Stimulated activated CD8-positive, alpha-beta memory T cell treated with anti-CD3 and anti-CD28 coated beads, Interleukin-15, amount 100 ng/mL, for 48 hours (primary cell): ENCODE measurements at regions not wholly inside any gene's neighbourhood (a gene's known extent, or its start where the extent isn't known, plus 50 kb on each side); places are given as distances from the start of the nearest gene placed in this dataset.
A peak's percentile ranks its signal among the peaks of the same experiment; 100 is the strongest.
"Not testable (repeated sequence)": the region's sequence is repeated elsewhere in the genome, so short reads cannot be mapped to it uniquely, and the experiment has no call there.

Experiments used
- DNase-seq, 2 donors: peaks; one replicate each; pipeline ENCODE4 v3.0.0-alpha.2; 2020; ENCODE audit warnings: low read depth in 2 of 2

DNA sequence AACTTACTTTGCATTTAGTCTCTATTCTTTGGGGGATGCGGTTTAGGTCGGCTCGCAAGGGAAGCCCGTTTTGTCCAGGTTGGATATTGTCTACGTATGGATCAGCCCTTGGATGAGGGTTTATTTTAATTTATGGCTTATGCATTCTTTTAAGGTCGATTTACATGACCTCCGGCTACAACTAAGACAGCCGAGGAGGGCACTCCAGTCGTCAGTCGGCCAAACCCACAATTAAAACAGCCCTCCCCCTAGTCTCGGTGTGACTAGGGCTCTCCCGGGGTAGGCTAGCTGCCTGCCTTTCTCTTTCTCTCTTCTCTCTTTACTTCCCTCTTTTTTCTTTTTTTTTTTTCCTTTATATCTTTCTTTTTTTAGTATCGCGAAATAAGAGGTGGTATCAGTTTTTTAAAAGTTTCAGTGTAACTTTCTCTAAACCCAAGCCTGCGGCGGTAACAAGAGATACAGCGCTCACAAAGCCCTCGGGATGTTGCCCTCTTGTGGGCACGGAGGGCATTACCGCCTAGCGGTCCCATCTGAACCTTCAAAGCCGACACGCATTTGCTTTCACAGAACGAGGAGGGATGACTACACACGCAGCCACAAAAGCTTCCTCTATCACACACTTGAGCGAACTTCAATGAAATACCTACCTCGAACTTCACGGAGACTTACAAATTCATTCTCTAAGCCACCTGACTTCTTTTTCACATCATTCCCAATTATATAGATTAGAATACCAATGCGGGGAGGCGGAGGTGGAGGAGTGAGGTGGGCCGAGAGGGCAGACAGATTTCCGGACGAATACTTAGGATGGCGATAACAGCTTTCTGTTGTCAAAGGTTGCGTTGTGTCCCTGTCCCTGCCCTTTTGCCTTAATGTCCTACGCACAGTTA, 132.3 kb upstream of the C11orf58 start:
- DNase-seq, result peak; percentile 60 to 75

DNA sequence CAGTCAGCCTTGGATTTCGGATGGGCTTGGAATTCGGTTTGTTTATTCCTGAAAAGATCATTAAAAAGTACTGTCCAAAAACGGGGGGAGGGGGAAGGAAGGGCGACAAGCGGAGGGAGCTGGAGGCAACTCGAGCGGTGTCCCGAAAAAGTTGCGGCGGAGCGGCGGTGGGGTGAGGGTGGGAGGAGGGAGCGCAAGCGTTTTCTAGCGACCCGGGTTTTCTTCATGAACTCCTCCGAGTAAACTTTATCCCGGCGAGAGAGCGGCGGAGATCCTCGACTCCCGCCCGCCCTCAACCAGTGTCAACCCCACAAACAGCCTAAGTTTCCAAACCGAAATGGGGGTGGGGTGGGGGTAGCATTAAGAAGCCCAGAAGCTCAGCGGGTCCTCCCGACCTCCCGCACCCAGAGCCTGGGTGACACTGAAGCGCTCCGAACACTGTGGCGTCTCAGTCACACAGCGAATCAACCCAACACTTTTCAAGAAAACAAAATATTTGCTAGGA, 133.0 kb upstream of the C11orf58 start:
- no peak for DNase-seq

DNA sequence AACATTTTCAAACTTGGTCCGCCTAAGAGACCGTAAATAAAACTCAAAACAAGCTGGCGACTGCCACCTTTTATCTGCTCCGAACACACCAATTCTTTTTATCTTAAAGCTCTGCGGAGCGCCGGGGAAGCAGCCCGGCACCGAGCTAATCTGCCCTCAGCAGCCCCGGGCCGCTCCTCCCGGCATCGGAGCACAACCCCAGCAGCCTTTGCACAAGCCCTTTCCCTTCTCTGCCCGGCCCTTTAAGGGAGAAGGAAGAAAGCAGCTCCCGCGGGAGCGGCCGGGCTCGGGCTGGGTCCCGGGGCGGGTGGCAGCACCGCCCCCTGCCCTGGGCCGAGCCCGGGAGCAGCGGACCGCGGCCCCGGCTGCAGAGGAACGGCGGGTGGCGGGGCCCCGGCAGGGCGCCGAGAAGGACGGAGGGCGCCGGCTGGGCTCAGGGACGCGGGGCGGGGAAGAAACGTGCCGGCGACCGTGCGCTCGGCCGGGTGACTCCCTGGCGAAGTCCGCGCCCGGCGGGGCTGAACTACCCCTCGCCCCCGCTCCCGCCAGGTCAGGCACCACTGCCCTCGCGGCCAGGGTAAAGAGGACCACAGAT, 133.6 kb upstream of the C11orf58 start:
- DNase-seq, result no peak

DNA sequence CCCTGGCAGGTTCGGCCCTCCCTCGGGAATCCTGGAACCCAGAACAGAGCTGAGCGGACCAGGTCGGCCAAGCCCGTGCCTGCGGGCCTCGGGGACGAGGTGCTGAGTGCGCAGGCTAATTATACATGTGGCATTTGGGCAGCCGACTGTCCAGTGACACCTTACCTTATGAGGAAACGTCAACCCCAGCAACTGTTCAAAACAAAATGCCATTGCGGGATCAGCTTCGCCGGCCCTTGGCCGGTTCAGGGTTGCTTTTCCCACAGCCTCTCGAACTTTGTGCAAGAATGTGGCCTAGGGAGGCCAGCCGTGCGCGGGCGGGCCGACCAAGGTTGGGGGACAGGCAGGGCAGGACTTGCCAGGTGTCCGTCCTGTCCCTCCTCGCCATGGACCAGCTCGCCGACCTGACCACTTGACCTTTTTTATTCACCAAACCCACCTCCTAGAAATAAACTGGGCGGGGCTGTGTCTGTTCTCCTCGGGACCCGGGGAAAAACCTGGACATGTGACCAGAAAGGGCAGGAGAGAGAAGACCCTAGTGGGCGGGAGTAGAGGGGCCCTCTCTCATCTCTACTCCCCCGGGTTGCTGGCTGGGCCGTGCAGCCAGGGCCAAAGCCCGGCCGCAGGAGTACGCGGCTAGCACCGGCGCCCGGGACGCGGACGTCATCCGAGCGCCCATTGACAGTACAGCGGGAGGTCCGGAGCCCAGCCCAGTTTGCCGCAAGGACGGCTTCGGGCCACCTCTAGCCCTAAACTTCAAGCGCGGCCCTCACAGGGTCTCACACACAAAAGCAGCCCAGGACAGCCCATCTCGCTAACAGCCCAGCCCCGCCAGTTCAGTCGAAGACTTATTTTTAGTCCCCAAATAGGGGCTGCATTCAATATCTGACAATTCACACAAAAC, 134.3 kb upstream of the C11orf58 start:
- no peak for DNase-seq

DNA sequence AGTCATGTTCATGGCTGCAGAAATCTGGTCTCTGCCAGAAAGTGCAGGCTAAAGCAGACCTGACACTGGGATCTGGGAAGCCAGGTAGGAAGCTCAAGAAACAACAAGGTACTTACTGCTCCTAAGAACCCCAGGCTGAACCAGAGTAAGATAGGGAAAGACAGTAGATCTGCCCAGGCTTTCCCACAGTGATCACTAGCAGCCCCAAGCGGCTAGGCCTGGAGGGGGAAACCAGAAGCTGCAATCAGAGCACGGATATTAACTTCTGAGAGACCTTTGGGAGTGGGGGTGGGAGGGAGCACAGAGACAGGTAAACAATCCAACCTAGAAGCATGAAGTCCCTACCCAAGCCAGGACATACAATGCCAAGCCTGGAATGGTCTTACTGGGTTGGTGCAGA, 135.2 kb upstream of the C11orf58 start:
- DNase-seq, result no peak

DNA sequence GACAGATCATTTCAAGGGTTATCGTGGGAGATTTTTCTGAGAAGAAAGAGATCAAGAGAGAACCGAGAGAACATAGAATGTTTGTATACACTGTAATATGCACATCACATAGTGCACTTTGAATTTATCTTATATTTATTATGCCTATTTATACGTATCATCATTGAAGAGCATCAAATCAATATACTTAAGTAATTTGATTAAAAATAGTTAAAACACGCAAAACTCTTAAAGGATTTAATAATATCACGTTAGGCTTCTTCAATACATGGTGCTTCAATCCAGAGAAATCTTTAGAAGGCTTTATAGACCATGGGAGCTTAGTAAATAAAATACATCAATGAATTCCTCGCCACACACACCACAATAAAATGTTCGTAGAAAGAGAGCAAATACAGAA, 139.5 kb upstream of the C11orf58 start:
- DNase-seq, result no peak

DNA sequence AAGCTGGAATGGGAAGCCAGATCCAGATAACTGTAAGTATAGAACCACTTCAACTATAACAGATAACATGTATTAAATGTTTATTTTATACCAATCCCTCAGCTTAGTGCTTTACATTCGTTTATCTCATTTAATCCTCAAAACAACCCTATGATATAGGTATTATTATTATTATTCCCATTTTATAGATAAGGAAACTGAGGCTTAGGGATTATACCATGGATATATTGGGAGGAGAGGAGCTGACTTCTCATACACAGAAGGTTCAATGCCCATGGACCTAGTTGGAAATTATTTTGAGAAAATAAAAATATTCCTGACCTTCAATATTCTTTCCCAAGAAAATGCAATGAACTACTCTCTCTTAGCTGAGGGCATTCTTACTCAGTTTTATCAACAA, 140.4 kb upstream of the C11orf58 start:
- DNase-seq, result no peak

DNA sequence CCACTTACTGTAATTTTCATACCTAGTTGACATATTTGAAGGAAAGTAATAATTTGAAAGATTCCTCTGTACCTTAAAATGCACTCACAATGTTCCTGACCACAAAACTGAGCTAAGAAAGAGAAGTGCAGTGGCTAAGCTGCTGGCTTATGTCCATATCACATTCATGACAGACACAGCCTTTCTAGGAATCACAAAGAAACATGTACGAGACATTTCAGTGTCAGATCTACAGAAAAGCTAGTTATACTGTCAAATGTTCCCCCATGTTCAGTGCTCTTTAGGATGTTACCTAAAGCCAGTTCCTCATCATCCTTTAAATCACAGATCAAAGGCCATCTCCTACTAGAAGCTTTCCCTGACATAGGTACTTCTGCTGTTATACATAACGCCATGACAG, 142.2 kb upstream of the C11orf58 start:
- DNase-seq, result no peak

DNA sequence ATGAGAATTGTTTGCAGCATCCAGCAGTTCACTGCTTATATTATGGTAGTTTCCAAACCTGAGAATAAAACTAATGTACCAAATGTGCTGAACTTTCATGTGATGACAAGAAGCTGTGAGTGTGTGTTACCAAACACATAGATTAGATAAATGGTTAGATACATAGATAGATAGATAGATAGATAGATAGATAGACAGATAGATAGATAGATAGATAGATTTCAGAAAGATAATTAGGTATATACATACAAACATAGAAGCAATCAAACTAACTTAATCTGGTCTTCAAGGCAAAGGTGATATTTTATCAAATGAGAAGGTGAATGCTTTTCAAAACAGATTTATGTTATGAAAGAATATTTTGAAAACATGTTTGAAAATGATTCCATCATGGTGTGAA, 147.3 kb upstream of the C11orf58 start:
- DNase-seq, result no peak

DNA sequence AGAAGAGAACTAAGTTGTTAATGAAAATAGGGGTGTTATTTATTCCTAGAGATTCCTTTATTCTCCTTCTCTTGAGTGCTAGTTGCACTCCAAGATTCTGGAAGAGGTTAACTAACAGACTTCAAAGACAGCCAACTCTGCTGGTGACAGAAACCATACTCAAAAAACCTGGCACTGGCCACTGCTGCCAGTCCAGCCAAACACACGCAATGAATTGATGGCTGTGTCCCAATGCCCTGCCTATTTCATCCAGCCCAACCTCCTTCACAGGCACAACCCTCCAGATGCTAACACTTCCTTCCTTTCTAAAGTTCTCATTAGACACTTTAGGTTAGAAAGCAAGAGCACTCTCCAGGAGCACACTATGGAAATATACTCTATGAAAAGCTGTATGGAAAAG, 150.8 kb upstream of the C11orf58 start:
- no peak for DNase-seq

DNA sequence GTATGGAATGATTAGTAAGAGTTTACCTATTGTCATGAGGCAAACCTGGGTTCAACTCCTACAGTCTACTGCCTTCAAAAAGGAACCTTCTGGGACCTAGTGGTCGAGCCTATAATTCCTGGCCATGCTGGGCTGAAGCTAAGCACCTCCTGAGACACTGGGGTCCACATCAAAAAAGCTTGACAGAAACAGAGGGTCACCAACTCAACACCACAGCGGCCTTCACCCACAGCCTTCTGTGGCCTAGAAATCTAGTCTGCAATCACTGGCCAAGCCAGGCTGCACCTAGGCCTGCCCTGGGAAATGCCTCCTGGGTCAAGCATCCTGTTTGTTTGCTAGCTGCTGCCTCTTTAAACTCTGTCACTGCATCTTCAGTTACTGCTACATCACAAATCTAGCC, 153.9 kb upstream of the C11orf58 start:
- DNase-seq, result no peak

DNA sequence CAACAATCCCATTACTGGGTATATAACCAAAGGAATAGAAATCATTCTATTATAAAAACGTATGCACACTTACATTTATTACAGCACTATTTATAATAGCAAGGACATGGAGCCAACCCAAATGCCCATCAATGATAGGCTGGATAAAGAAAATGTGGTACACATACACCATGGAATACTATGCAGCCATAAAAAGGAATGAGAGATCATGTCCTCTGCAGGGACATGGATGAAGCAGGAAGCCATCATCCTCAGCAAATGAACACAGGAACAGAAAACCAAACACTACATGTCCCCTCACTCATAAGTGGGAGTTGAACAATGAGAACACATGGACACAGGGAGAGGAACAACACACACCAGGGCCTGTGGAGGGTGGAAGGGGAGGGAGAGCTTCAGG, 157.4 kb upstream of the C11orf58 start:
- not testable (repeated sequence) for DNase-seq

DNA sequence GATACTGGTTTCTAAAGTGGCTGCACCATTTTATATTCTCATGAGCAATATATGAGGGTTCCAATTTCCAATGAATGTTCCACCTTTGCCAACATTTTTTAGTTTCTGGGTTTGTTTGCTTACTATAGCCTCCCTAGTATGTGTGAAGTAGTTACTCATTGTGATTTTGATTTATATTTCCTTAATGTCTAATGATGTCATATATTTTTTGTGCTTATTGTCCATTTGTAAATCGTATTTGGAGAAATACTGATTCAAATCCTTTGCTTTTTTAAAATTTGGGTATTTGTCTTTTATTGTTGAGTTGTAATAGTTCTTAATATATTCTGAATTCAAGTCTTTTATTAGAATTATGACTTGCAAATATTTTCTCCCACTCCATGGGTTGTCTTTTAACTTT, 161.0 kb upstream of the C11orf58 start:
- no peak for DNase-seq

DNA sequence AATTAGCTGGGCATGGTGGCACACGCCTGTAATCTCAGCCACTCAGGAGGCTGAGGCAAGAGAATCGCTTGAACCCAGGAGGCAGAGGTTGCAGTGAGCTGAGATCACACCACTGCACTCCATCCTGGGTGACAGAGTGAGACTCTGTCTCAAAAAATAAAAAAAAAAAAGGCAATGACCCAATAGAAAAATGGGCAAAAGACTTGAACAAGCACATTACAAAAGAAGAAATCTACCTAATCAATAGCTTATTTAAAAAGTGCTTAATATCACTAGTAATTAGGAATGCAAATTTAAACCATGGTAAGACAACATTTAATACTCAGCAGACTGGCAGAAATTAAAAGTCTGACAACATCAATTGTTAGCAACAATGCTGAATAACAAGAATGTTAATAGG, 163.6 kb upstream of the C11orf58 start:
- DNase-seq, result not testable (repeated sequence)

DNA sequence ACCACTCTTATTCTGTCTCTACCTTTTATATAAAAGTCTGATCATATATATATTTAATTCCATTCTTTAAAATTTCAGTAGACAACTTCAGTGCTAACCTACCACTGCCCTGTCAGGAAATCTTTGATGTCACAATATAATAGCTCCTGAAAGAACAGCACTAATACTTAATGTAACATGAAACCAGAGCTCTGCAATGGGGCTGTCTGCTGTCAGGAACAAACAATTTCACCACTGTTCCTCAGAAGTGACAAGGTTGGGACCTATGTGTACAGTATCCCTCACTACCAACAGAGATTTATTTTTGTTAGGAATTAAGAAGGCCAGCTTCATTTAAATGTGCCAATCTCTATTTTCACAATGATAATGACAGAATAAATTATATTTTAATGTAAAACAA, 165.5 kb upstream of the C11orf58 start:
- no peak for DNase-seq

DNA sequence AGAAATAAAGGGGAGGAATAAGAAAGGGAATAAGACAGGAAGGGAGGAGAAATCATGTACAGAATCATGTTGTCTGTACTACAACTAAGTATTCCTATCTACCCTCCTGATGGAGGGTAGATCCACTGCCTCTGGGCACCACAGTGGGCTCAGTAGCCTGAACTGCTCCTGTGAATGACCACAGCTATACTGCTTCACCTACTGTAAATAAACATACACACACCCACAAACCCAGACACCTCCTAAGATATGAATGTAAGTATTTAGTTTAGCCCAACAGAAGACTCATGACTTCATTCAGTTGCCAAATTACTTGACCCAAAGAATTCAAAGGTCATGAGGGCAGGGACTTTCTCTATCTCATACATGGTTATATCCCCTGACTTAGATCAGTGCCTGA, 177.3 kb upstream of the C11orf58 start:
- DNase-seq, result no peak

DNA sequence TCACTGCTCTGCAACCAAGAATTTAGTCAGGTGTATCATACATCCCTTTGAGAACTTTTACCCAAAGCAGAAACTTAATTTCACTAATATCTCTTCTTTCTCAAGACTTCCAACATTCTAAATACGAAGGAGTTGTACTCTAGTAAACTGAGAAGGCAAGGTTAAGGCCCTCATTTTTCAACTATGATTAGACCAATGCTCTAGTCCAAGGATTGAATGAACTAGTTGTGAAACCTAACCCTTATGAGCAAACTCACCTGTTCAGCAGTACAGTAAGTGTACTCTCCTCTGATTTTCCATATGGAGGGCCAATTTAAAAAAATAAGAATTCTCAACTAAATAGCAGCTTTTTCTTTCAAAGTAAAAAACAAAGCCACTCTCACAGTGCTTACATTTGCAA, 180.0 kb upstream of the C11orf58 start:
- no peak for DNase-seq

DNA sequence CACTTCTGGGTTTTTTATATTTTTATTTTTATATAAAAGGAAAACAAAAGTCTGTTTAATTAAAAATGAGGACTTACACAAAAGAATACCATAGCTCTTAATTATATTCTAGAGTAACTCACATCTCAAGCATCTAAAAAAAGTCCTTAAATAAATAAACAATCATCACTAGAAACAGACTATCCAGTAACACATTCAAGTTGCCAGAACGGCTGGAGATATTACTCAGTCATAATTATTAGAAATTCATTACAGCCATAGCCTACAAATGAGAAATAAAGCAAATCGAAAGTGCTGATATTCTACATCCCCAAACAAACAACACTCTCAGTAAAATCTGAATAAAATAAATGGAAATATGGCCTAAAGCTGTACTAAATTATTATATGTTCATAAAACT, 182.5 kb upstream of the C11orf58 start:
- no peak for DNase-seq

DNA sequence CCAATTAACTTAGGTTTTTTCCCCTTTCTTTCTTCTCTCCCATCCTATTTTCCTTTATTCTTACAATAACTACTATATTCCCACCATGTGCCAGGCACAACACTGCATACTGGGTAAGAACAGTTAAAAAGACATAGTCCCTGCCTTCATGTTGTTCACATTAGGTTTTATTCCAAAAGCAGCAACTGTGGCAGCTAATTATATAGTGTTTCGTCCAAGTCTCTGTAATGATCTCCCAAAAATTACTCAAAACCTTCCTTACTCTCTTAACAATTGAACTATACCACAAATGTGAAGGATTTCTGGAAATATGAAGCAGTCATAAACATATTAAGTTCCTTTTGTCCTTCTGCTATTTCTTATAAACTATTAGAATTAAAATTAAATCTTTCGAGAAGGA, 184.1 kb upstream of the C11orf58 start:
- DNase-seq, result no peak

DNA sequence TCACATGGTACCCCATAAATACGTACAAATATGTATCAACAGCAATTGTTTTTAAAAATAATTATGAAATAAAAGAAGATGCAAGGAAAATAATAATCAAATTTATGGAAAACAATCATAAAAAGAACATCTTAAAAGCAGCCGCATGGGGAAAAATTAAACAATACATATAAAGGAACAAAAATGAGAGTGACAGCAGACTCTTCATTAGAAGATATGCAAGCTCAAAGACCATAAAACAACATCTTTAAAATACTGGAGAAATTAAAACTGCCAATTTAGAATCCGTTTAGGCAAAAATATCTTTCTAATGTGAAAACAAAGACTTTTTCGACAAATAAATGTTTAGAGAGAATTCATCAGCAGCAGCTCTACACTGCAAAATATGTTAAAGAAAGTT, 190.6 kb upstream of the C11orf58 start:
- DNase-seq, result no peak

DNA sequence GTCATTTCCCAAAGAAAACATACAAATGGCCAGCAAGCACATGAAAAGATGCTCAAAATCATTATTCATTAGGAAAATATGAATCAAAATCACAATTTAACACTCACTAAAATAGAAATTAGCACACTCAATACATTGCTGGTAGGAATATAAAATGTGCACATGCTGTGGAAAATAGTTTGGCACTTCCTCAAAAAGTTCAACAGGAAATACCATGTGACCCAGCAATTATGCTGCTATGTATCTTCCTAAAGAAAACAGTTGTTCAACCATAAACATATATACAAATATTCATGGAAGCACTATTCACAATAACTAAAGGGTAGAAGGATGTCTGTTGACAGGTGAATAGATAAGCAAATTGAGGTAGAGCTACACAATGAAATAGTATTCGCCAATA, 187.3 kb upstream of the SOX6 start:
- DNase-seq, result no peak

DNA sequence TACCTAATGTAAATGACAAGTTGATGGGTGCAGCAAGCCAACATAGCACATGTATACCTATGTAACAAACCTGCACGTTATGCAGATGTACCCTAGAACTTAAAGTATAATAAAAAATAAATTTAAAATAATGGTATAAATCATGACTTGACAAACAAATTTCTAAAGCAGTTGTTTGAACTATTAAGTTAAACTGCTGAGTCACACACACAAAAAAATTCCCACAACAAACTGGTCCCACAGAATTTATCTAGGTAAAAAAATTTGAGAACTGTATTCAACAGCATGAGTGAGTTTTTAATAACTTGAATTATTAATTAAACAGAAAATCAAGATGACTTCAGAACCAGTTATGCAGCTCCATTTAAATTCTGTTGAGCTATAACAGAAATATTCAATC, 186.0 kb upstream of the SOX6 start:
- no peak for DNase-seq
